Endothelial cell (in vitro differentiated cells): ENCODE measurements at regions not wholly inside any gene's neighbourhood (a gene's known extent, or its start where the extent isn't known, plus 50 kb on each side); places are given as distances from the start of the nearest gene placed in this dataset.

Experiments
- DNase-seq: peaks from one replicate; pipeline ENCODE4 v3.0.0; 2021; ENCODE audit warnings: low spot score
- H3K27ac Mint-ChIP-seq: one replicate; pipeline ENCODE4 v1.8.0; 2021; ENCODE audit warnings: mixed read lengths, inconsistent platforms; ENCODE audit not compliant: unreplicated experiment
- H3K27me3 Mint-ChIP-seq: one replicate; pipeline ENCODE4 v1.8.0; 2021; ENCODE audit warnings: mild to moderate bottlenecking, moderate library complexity, mixed read lengths, inconsistent platforms; ENCODE audit not compliant: unreplicated experiment
- H3K36me3 Mint-ChIP-seq: one replicate; pipeline ENCODE4 v1.8.0; 2021; ENCODE audit warnings: mild to moderate bottlenecking, low read depth, mixed read lengths, inconsistent platforms; ENCODE audit not compliant: unreplicated experiment
- H3K4me1 Mint-ChIP-seq: one replicate; pipeline ENCODE4 v1.8.0; 2021; ENCODE audit warnings: mild to moderate bottlenecking, mixed read lengths, inconsistent platforms; ENCODE audit not compliant: unreplicated experiment
- H3K4me3 Mint-ChIP-seq: one replicate; pipeline ENCODE4 v1.8.0; 2021; ENCODE audit warnings: mild to moderate bottlenecking, mixed read lengths, inconsistent platforms; ENCODE audit not compliant: unreplicated experiment
- H3K9me3 Mint-ChIP-seq: one replicate; pipeline ENCODE4 v1.8.0; 2021; ENCODE audit warnings: mixed read lengths, inconsistent platforms; ENCODE audit not compliant: unreplicated experiment
- TF ChIP-seq, protein P1 (sequence below): fragments of 200-600 bp; sonication (generic); IDR thresholded peaks from one replicate; pipeline ENCODE4 v1.5.0; 2021; ENCODE audit warnings: antibody characterized with exemption; ENCODE audit not compliant: unreplicated experiment

- no peaks in the 10 kb centered on the region for H3K9me3 Mint-ChIP-seq
- H3K36me3 Mint-ChIP-seq: no peaks in the 10 kb centered on the region
- no peaks in the 10 kb centered on the region for H3K27me3 Mint-ChIP-seq
- TF ChIP-seq, protein P1, sequence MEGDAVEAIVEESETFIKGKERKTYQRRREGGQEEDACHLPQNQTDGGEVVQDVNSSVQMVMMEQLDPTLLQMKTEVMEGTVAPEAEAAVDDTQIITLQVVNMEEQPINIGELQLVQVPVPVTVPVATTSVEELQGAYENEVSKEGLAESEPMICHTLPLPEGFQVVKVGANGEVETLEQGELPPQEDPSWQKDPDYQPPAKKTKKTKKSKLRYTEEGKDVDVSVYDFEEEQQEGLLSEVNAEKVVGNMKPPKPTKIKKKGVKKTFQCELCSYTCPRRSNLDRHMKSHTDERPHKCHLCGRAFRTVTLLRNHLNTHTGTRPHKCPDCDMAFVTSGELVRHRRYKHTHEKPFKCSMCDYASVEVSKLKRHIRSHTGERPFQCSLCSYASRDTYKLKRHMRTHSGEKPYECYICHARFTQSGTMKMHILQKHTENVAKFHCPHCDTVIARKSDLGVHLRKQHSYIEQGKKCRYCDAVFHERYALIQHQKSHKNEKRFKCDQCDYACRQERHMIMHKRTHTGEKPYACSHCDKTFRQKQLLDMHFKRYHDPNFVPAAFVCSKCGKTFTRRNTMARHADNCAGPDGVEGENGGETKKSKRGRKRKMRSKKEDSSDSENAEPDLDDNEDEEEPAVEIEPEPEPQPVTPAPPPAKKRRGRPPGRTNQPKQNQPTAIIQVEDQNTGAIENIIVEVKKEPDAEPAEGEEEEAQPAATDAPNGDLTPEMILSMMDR: no peak
- H3K4me3 Mint-ChIP-seq: no peak overlapping the region
- no peak overlapping the region for H3K27ac Mint-ChIP-seq
- no peak for DNase-seq
- H3K4me1 Mint-ChIP-seq: no peaks in the 10 kb centered on the region
Measured at GRCh38 chr5:100303216-100303615, 232.0 kb upstream of the FAM174A start.

- Mint-ChIP-seq H3K4me3 (no peak overlapping the region), H3K27me3 (no peaks in the 10 kb centered on the region), H3K27ac (no peak overlapping the region), H3K9me3 (no peaks in the 10 kb centered on the region), H3K4me1 (no peaks in the 10 kb centered on the region), H3K36me3 (no peaks in the 10 kb centered on the region)
- no peak for DNase-seq
- TF ChIP-seq, protein P1: no peak
Measured at GRCh38 chr5:100299261-100299660, 235.9 kb upstream of the FAM174A start.

GRCh38 chr5:100276071-100276470 is 259.1 kb upstream of the FAM174A start:
- H3K27me3 Mint-ChIP-seq: no peaks in the 10 kb centered on the region
- H3K27ac Mint-ChIP-seq: no peak overlapping the region
- no peak overlapping the region for H3K4me3 Mint-ChIP-seq
- peaks cover 2% of the 10 kb centered on the region for H3K4me1 Mint-ChIP-seq
- H3K9me3 Mint-ChIP-seq: no peaks in the 10 kb centered on the region
- TF ChIP-seq, protein P1: no peak
- no peak for DNase-seq
- H3K36me3 Mint-ChIP-seq: no peaks in the 10 kb centered on the region

- Mint-ChIP-seq H3K4me3 (no peak overlapping the region), H3K4me1 (peaks cover 5% of the 10 kb centered on the region), H3K36me3 (no peaks in the 10 kb centered on the region), H3K27me3 (no peaks in the 10 kb centered on the region), H3K9me3 (no peaks in the 10 kb centered on the region), H3K27ac (no peak overlapping the region)
- TF ChIP-seq, protein P1: no peak
- DNase-seq: no peak
Measured at GRCh38 chr5:100275631-100276030, 259.5 kb upstream of the FAM174A start.

GRCh38 chr5:100273846-100274580 is 261.2 kb upstream of the FAM174A start:
- Mint-ChIP-seq H3K27me3 (no peaks in the 10 kb centered on the region), H3K4me3 (no peak overlapping the region), H3K27ac (no peak overlapping the region), H3K36me3 (no peaks in the 10 kb centered on the region), H3K4me1 (peaks cover 13% of the 10 kb centered on the region), H3K9me3 (no peaks in the 10 kb centered on the region)
- TF ChIP-seq, protein P1: no peak
- DNase-seq: no peak
